Body of pancreas (tissue), 4 donors: ENCODE measurements at regions not wholly inside any gene's neighbourhood (a gene's known extent, or its start where the extent isn't known, plus 50 kb on each side); places are given as distances from the start of the nearest gene placed in this dataset.

ENCODE experiments used
- CTCF ChIP-seq, 7 experiments: fragments of 450-650 bp in 4 of 7; fragments of 200-600 bp in 3 of 7; sonication (generic) in 3 of 7; IDR thresholded peaks; one replicate each; pipeline ENCODE4 v1.5.1; 2016 to 2019; ENCODE audit warnings: antibody characterized with exemption in 7 of 7
- POLR2A ChIP-seq, 3 donors: fragments of 450-650 bp; IDR thresholded peaks; one replicate each; pipeline ENCODE4 v1.6.1; 2016; ENCODE audit warnings: antibody characterized with exemption in 3 of 3, mild to moderate bottlenecking in 2 of 3

- TF ChIP-seq CTCF (IDR thresholded peaks at IDR 0.05) = no peak
- TF ChIP-seq POLR2A (IDR thresholded peaks at IDR 0.05) = no peak
Measured at GRCh38 chr17:77879226-77879895, 79.1 kb upstream of the TNRC6C start.
